ENCODE measurements at regions not wholly inside any gene's neighbourhood (a gene's known extent, or its start where the extent isn't known, plus 50 kb on each side); places are given as distances from the start of the nearest gene placed in this dataset.

DNA sequence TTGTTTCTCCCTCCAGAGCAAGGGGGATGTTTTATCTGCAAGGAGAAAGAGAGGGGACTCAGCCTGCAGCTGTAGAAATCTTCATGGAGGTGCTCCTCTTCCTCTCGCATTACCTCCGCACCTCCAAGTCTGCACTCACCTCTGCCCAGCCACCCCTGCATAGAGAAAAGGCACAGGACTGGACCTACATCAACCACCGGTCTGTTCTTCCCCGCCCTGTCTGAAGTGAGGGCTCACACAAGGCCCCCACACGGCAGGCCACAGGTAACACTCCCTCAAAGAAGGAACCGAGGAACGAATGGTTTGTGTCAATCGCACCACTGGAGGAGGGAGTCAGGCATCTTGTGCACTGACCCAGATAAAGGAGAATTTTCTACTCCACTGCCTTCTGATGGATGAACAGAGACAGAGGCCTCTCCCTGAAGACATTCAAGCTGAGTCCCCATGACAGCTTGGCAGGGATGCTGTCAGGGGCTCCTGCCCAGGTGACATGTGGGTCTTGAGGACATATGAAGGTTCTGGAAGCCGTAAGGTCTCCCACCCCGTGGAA lies 260.3 kb downstream of the XXYLT1 start (continued):
- TF ChIP-seq, protein P1, sequence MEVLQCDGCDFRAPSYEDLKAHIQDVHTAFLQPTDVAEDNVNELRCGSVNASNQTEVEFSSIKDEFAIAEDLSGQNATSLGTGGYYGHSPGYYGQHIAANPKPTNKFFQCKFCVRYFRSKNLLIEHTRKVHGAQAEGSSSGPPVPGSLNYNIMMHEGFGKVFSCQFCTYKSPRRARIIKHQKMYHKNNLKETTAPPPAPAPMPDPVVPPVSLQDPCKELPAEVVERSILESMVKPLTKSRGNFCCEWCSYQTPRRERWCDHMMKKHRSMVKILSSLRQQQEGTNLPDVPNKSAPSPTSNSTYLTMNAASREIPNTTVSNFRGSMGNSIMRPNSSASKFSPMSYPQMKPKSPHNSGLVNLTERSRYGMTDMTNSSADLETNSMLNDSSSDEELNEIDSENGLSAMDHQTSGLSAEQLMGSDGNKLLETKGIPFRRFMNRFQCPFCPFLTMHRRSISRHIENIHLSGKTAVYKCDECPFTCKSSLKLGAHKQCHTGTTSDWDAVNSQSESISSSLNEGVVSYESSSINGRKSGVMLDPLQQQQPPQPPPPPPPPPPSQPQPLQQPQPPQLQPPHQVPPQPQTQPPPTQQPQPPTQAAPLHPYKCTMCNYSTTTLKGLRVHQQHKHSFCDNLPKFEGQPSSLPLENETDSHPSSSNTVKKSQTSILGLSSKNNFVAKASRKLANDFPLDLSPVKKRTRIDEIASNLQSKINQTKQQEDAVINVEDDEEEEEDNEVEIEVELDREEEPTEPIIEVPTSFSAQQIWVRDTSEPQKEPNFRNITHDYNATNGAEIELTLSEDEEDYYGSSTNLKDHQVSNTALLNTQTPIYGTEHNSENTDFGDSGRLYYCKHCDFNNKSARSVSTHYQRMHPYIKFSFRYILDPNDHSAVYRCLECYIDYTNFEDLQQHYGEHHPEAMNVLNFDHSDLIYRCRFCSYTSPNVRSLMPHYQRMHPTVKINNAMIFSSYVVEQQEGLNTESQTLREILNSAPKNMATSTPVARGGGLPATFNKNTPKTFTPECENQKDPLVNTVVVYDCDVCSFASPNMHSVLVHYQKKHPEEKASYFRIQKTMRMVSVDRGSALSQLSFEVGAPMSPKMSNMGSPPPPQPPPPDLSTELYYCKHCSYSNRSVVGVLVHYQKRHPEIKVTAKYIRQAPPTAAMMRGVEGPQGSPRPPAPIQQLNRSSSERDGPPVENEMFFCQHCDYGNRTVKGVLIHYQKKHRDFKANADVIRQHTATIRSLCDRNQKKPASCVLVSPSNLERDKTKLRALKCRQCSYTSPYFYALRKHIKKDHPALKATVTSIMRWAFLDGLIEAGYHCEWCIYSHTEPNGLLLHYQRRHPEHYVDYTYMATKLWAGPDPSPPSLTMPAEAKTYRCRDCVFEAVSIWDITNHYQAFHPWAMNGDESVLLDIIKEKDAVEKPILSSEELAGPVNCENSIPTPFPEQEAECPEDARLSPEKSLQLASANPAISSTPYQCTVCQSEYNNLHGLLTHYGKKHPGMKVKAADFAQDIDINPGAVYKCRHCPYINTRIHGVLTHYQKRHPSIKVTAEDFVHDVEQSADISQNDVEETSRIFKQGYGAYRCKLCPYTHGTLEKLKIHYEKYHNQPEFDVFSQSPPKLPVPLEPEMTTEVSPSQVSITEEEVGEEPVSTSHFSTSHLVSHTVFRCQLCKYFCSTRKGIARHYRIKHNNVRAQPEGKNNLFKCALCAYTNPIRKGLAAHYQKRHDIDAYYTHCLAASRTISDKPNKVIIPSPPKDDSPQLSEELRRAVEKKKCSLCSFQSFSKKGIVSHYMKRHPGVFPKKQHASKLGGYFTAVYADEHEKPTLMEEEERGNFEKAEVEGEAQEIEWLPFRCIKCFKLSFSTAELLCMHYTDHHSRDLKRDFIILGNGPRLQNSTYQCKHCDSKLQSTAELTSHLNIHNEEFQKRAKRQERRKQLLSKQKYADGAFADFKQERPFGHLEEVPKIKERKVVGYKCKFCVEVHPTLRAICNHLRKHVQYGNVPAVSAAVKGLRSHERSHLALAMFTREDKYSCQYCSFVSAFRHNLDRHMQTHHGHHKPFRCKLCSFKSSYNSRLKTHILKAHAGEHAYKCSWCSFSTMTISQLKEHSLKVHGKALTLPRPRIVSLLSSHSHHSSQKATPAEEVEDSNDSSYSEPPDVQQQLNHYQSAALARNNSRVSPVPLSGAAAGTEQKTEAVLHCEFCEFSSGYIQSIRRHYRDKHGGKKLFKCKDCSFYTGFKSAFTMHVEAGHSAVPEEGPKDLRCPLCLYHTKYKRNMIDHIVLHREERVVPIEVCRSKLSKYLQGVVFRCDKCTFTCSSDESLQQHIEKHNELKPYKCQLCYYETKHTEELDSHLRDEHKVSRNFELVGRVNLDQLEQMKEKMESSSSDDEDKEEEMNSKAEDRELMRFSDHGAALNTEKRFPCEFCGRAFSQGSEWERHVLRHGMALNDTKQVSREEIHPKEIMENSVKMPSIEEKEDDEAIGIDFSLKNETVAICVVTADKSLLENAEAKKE (CRISPR knock-in tag; IDR thresholded peaks at IDR 0.05) = no peak

DNA sequence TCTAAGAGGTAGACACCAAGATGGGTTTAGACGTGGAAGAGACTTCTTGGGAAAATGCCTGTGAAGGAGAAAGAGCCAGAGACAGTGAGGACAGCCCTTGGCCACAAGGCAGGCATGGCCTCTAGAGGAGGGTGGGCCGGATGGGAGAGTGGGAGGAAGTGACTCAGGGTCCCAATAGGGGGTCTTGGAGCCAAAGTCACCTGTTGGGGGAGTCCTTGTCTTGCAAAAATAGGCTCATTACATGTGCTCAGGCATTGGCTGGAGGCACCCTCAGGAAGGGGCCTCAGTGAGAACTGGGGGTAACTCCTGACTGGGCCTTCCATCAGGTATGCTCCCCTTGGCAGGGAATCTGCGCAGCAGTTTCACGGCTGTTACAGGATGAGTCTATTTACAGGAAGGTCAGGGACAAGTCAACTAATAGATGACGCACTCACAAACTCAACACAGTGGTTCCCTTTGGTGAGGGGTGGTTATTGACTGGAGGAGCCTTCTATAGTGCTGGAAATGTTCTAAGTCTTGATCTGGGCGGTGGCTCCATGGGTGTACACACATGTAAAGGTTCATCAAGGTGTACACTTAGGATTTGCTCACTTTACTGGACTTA lies 259.6 kb downstream of the XXYLT1 start:
- H3K36me3 Mint-ChIP-seq (ENCODE audit: low read depth) = peaks cover 16% of the 10 kb centered on the region
- Histone ChIP-seq H3K27ac (ENCODE audit: low read depth) (no peak overlapping the region), H3K4me1 (ENCODE audit: insufficient read depth) (0 out of 2 replicates have a peak, but pooled peaks cover 4% of the 10 kb centered on the region), H3K9me2 (ENCODE audit: insufficient read depth) (0 out of 2 replicates have a peak, but pooled peaks cover 9% of the 10 kb centered on the region), H3K79me2 (replicated peaks; ENCODE audit: insufficient read depth) (no peaks in the 10 kb centered on the region), H3K36me3 (ENCODE audit: insufficient read depth) (no peaks in the 10 kb centered on the region), H4K20me1 (replicated peaks; ENCODE audit: insufficient read depth) (no peaks in the 10 kb centered on the region), H3F3A (replicated peaks; ENCODE audit: low read depth) (no peaks in the 10 kb centered on the region), H2AFZ (no peak overlapping the region; the same call in 1 of the 2 replicates), H3K4me2 (no peak overlapping the region), H3K27me3 (ENCODE audit: insufficient read depth) (no peaks in the 10 kb centered on the region), H3K4me3 (no peak overlapping the region)
- ATAC-seq (no peak), DNase-seq (ENCODE audit: low spot score) (no peak)
- peaks cover 31% of the 10 kb centered on the region for H3K9me3 Mint-ChIP-seq
- peaks cover 4% of the 10 kb centered on the region for H3K27me3 Mint-ChIP-seq (ENCODE audit: insufficient read depth, low read depth, poor library complexity)
- no peak overlapping the region for H3K27ac Mint-ChIP-seq
- no peak overlapping the region for H3K4me3 Mint-ChIP-seq
- H3K4me1 Mint-ChIP-seq = peaks cover 11% of the 10 kb centered on the region
- TF ChIP-seq, protein P2, sequence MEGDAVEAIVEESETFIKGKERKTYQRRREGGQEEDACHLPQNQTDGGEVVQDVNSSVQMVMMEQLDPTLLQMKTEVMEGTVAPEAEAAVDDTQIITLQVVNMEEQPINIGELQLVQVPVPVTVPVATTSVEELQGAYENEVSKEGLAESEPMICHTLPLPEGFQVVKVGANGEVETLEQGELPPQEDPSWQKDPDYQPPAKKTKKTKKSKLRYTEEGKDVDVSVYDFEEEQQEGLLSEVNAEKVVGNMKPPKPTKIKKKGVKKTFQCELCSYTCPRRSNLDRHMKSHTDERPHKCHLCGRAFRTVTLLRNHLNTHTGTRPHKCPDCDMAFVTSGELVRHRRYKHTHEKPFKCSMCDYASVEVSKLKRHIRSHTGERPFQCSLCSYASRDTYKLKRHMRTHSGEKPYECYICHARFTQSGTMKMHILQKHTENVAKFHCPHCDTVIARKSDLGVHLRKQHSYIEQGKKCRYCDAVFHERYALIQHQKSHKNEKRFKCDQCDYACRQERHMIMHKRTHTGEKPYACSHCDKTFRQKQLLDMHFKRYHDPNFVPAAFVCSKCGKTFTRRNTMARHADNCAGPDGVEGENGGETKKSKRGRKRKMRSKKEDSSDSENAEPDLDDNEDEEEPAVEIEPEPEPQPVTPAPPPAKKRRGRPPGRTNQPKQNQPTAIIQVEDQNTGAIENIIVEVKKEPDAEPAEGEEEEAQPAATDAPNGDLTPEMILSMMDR (conservative IDR thresholded peaks at IDR 0.05; ENCODE audit: low read depth in 2 of 2) = peak in 1 of 2 experiments; percentile 27; a peak in 1 of 4 replicates
- no peak for TF ChIP-seq STAT1 (IDR thresholded peaks at IDR 0.05; ENCODE audit: unreplicated experiment)
- TF ChIP-seq, protein P3, sequence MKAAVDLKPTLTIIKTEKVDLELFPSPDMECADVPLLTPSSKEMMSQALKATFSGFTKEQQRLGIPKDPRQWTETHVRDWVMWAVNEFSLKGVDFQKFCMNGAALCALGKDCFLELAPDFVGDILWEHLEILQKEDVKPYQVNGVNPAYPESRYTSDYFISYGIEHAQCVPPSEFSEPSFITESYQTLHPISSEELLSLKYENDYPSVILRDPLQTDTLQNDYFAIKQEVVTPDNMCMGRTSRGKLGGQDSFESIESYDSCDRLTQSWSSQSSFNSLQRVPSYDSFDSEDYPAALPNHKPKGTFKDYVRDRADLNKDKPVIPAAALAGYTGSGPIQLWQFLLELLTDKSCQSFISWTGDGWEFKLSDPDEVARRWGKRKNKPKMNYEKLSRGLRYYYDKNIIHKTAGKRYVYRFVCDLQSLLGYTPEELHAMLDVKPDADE (IDR thresholded peaks at IDR 0.05) = no peak
- TF ChIP-seq JUNB (IDR thresholded peaks at IDR 0.05; ENCODE audit: unreplicated experiment) = no peak
- TF ChIP-seq EZH2phosphoT487 (IDR thresholded peaks at IDR 0.05; ENCODE audit: unreplicated experiment) = no peak
- TF ChIP-seq POLR2AphosphoS5 (IDR thresholded peaks at IDR 0.05; ENCODE audit: low read depth) = no peak

Measured in GM23338 (cell line).